Peyer's patch (tissue), 4 donors: ENCODE measurements at regions not wholly inside any gene's neighbourhood (a gene's known extent, or its start where the extent isn't known, plus 50 kb on each side); places are given as distances from the start of the nearest gene placed in this dataset.

ENCODE experiments used
- POLR2A ChIP-seq, 2 donors: fragments of 450-650 bp; IDR thresholded peaks; one replicate each; pipeline ENCODE4 v1.5.1; 2017; ENCODE audit warnings: antibody characterized with exemption in 2 of 2, mild to moderate bottlenecking in 2 of 2, moderate library complexity in 2 of 2
- TF ChIP-seq, protein P1 (sequence below), 6 experiments: fragments of 450-650 bp in 4 of 6; fragments of 200-600 bp in 2 of 6; sonication (generic) in 1 of 6; IDR thresholded peaks; one replicate each; pipeline ENCODE4 v1.5.1; 2017 to 2019; ENCODE audit warnings: antibody characterized with exemption in 6 of 6, mild to moderate bottlenecking in 3 of 6, moderate library complexity in 1 of 6

DNA sequence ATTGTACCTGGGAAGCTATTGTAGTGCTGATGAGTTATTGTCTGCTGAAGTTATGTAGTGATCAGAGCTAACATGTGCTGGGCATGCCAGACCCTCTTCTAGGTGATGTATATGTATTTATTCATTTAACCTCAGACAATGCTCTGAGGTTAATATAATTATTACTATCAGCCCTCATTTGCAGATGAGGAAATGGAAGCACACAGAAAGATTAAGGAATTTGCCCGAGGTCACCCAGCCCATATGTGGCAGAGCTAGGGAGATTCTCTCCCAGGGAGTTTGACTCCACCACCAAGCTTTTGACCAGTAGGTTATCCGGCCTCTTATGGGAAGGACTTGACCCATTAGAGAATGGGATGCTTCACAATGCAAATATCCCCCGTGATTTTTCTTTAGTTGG is 114.2 kb upstream of the NAV2 start:
- TF ChIP-seq, protein P1, sequence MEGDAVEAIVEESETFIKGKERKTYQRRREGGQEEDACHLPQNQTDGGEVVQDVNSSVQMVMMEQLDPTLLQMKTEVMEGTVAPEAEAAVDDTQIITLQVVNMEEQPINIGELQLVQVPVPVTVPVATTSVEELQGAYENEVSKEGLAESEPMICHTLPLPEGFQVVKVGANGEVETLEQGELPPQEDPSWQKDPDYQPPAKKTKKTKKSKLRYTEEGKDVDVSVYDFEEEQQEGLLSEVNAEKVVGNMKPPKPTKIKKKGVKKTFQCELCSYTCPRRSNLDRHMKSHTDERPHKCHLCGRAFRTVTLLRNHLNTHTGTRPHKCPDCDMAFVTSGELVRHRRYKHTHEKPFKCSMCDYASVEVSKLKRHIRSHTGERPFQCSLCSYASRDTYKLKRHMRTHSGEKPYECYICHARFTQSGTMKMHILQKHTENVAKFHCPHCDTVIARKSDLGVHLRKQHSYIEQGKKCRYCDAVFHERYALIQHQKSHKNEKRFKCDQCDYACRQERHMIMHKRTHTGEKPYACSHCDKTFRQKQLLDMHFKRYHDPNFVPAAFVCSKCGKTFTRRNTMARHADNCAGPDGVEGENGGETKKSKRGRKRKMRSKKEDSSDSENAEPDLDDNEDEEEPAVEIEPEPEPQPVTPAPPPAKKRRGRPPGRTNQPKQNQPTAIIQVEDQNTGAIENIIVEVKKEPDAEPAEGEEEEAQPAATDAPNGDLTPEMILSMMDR (IDR thresholded peaks at IDR 0.05): no peak
- no peak for TF ChIP-seq POLR2A (IDR thresholded peaks at IDR 0.05)
